Posterior cingulate gyrus (tissue), 11 donors: ENCODE measurements at regions not wholly inside any gene's neighbourhood (a gene's known extent, or its start where the extent isn't known, plus 50 kb on each side); places are given as distances from the start of the nearest gene placed in this dataset.
"Not testable (repeated sequence)": the region's sequence is repeated elsewhere in the genome, so short reads cannot be mapped to it uniquely, and the experiment has no call there.

Source experiments
- DNase-seq, 10 donors: peaks; one replicate each; pipeline versions ENCODE4 v3.0.0 to v3.0.0-alpha.2; 2020 to 2021; ENCODE audit warnings: mixed read lengths in 3 of 10
- intact Hi-C: fragments of 100-400 bp; cut with DNase I; formaldehyde crosslinking; loops from one replicate; pipeline ENCODE4 v1.15.1; 2023

DNA sequence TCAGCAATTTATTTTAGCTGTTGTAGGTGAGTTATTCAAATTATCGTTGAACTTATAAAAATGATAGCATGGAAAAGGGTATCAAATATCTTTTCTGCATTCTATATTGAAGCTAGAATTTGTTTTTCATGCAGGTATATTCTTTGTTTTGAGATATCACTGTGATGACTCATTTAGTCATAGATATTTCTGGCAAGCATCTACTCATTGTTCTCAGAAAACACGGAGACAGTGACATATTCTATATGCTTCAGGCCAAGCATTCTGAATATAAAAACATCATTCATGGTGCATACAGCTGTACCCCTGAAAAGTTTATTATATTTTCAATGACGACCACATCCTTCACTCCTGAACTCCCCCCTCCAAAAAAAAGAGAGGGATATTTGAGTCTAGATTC lies 150.3 kb upstream of the GRIA1 start:
- intact Hi-C loops: no loop called here
- no peak for DNase-seq

GRCh38 chr5:153340738-153341137 lies 149.7 kb upstream of the GRIA1 start:
- no peak for DNase-seq

GRCh38 chr5:153342487-153342886 lies 148.0 kb upstream of the GRIA1 start:
- DNase-seq: no peak
- intact Hi-C loops: no loop called here

More at GRCh38 chr5:153340738-153341137, 149.7 kb upstream of the GRIA1 start:
- intact Hi-C loops: no loop called here

DNA sequence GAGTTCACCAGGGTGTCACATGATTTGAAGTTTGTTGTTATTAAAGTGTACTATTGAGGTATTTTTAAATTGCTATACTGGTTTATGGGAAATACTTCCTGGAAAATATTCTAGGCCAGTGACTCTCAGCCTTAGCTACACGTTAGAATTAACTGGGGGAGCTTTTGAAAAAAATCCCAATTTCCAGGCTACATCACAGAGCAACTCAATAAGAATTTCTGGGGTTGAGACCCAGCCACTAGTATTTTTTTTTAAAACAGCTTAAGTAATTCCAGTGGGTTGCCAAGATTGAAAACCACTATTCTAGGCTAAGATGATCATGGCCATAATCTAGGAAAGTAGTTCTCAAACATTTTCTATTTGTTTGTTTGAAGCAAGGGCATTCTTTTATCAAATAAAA lies 142.9 kb upstream of the GRIA1 start:
- intact Hi-C loops: no loop called here
- DNase-seq: no peak

- no peak for DNase-seq
- intact Hi-C loops: no loop called here
Measured at GRCh38 chr5:153350175-153350883, 140.1 kb upstream of the GRIA1 start.

GRCh38 chr5:153352685-153353219 lies 137.7 kb upstream of the GRIA1 start:
- intact Hi-C loops: no loop called here
- peak in 3 of 10 donors; percentile 3 to 53 (median 6) for DNase-seq

GRCh38 chr5:153357493-153358112 lies 132.9 kb upstream of the GRIA1 start:
- intact Hi-C loops: no loop called here
- DNase-seq: no peak

DNA sequence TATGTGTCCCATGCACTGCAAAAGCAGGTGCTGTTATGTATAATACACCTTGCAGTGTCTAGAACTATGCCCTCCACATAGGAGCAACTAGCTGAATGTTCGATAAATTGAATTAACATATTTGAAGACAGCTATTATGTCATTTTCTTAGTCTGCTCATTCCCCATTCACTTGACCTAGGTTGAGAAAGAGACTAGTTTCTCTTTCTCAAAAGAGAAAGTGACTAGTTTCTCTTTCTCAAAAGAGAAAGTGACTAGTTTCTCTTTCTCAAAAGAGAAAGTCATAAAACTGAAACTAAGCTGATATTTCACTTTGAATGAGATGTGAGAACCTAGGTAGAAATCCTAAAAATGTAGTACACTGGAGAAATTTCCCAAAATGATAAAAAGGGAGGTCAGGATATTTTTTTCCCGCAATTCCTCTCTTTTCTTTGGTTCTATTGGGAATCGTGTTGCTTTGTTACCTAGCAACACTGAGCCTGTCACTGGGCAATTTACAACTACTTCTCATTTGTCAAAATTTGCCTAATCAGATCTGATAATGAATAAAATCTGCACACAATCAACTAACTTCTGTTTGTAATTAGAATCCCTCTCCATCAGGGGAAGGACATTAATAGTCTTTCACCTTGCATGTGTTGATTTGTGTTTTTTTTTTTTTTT lies 132.0 kb upstream of the GRIA1 start:
- no peak for DNase-seq
- intact Hi-C loops: no loop called here

DNA sequence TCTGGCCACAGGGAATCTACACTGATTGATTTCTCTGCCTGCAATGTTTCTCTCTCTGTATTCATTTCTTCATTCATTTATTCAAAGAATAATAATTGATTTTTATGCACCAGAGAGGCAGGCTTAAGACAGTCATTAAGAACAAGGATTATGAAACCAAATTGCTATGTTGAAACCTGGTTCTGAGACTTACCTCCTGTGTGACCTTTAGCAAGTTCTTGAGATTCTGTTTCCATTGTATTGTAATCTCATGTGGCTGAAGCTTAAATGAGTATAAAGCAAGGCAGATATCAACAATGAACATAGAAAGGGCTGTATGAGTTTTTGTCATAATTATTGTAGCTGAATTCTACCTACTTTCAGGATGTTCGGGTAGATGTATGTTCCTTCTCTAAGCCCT lies 129.6 kb upstream of the GRIA1 start:
- intact Hi-C loops: no loop called here
- DNase-seq: no peak

GRCh38 chr5:153361735-153362409 lies 128.6 kb upstream of the GRIA1 start:
- DNase-seq: no peak
- intact Hi-C loops: no loop called here

DNA sequence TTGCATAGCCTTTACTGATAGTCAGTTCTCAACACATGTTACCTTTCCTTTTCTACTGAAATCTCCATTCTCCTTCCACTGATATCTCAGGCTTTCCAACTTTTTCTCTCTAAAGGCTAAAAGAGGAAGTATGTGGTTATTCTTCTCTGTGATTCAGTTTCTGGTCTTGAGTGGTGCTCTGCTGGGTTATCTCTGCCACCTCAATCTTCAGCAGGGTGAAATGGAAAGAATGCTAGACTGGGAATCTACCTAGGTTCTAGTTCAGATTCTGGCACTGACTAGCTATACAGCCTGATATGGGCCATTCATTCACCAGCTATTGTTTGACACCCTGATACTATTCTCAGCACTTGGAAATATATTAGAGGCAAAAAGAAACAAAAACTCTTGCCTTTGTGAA lies 124.9 kb upstream of the GRIA1 start:
- intact Hi-C loops: no loop called here
- DNase-seq: no peak

DNA sequence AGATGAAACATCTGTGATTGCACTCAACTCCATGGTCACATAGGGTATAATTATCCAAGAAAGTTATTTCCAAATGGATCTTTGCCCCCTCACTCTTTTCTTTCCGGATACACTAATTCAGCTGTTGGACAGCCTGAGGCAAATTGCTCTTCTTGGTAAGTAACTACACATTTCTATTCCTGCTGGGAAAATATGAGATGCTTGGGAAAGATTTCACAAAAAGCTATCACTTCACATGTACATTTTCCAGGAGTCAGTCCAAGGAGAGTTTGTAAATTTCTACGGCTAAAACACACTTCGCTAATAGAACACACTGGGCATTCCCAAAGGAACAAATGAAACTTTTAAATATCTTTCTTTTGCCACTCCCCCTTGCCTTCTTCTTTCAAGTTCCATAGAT lies 123.0 kb upstream of the GRIA1 start:
- DNase-seq: no peak
- intact Hi-C loops: no loop called here

GRCh38 chr5:153372425-153373129 lies 117.9 kb upstream of the GRIA1 start:
- DNase-seq: no peak
- intact Hi-C loops: no loop called here

DNA sequence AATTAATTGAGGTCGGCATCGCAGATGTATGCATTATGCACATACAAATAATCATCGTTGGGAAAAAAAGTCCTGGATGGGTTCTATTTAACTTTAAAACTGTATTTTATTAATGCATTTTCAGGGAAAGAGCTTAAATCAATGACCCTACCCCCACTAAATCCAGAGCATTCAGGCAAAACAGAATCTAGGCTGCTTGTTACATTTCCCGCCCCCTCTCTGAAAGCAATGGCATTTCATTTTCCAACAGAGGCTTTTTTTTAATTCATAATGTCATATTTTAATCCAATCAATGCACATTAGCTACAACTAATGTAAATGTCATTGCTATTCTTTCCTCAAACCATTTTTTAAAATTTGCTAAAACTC lies 117.4 kb upstream of the GRIA1 start:
- no peak for DNase-seq
- intact Hi-C loops: no loop called here

DNA sequence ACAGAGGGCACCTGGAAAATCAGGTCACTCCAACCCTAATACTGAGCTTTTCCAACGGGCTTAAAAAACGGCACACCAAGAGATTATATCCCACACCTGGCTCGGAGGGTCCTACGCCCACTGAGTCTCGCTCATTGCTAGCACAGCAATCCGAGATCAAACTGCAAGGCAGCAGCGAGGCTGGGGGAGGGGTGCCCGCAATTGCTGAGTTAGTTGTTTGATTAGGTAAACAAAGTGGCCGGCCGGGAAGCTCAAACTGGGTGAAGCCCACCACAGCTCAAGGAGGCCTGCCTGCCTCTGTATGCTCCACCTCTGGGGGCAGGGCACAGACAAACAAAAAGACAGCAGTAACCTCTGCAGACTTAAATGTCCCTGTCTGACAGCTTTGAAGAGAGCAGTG lies 108.8 kb upstream of the GRIA1 start:
- peak in 1 of 10 donors; percentile 72 for DNase-seq
- intact Hi-C loops: not testable (repeated sequence)

DNA sequence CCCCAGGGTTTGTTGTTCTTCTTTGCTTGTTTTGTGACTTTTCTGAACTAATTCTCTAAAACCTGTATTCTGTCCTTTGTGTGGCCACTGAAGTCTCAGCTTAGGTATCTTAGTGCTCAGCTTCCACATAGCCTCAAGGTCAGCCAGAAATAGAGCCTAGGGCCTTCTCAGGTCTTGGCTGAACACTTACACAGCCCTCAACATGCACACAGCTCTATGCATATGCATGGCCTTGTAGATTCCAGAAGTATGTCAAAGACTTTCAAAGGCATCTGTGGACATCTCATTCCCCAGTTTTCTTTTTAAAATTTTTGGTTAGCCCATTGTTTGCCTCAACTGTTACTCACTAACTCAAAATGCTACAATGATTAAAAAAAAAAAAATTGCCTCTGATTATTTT lies 99.9 kb upstream of the GRIA1 start:
- intact Hi-C loops: no loop called here
- no peak for DNase-seq

DNA sequence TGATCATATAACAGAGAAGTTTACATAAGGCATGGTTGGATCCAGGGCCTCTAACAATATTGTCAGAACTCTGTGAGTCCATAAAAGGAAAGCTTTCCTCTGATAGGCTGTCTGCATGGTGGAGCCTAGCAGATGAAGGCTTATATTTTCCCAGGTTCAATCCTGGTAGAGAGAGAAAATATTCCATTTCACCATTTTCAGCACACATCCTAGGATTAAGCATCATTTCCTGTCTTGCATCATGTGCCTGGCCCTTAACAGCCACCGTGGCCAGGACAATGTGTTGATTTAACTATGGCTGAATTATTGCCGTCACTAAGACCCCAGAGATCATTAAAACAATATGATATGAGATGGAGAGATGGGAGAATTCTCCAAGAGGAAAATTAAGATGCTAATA lies 90.9 kb upstream of the GRIA1 start:
- no peak for DNase-seq
- intact Hi-C loops: no loop called here

- peak in 5 of 10 donors; percentile 3 to 77 (median 15) for DNase-seq
- intact Hi-C loops: no loop called here
Measured at GRCh38 chr5:153400931-153401330, 89.5 kb upstream of the GRIA1 start.

- no peak for DNase-seq
- intact Hi-C loops: no loop called here
Measured at GRCh38 chr5:153402550-153402949, 87.9 kb upstream of the GRIA1 start.

DNA sequence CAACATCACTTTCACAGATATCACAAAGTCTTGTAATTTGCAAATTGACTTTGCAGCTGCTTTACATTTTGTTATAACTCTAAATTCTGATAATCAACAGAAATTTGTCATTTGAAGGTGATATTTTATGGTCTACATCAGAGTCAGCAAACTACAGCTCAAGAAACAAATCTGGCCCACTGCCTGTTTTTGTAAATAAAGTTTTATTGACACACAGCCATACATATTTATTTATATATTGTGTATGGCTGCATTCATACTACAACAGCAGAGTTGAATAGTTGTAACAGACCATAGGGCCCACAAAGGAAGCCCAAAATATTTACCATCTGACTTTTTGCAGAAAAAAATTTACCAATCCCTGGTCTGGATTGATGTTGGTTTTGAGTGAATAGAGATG lies 87.0 kb upstream of the GRIA1 start:
- intact Hi-C loops: no loop called here
- no peak for DNase-seq

DNA sequence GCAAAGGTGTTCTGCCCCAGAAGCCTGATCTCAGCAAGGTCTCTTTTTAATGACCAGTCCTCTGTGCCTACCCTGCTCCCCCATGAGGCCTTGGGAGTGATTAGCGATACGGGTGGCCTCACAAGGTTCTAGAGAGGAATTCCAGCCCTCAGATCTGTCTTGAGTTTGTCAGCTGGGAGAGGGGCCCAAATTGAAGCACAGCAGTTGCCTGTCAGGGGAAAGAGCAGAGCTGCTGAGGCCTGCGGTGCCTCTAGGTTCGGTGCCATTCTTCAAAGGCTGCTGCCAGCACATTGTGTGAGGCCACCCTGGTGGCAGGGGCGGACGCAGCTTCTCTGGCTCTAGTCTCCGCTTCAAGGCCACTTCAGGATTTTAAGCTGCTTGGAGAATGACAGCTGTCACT lies 85.7 kb upstream of the GRIA1 start:
- DNase-seq: peak in 1 of 10 donors; percentile 46
- intact Hi-C loops: no loop called here
